Midbrain (tissue), 1 donor: ENCODE measurements at regions not wholly inside any gene's neighbourhood (a gene's known extent, or its start where the extent isn't known, plus 50 kb on each side); places are given as distances from the start of the nearest gene placed in this dataset.

Experiments
- DNase-seq: peaks from one replicate; lab custom pipeline; 2025; lab: John Stamatoyannopoulos, UW

- DNase-seq, result no peak
Observed at GRCh38 chr2:6068429-6068828, 376.2 kb downstream of the SOX11 start.

- DNase-seq, result no peak
Observed at GRCh38 chr2:6069381-6069780, 377.2 kb downstream of the SOX11 start.

- no peak for DNase-seq
Observed at GRCh38 chr2:6071519-6071918, 379.3 kb downstream of the SOX11 start.

- no peak for DNase-seq
Observed at GRCh38 chr2:6072276-6072675, 380.1 kb downstream of the SOX11 start.

GRCh38 chr2:6072768-6073167, 380.6 kb downstream of the SOX11 start:
- DNase-seq, result no peak

GRCh38 chr2:6073191-6074088, 381.3 kb downstream of the SOX11 start:
- peak; percentile 57 for DNase-seq

GRCh38 chr2:6074089-6074643, 382.0 kb downstream of the SOX11 start:
- DNase-seq, result no peak

- no peak for DNase-seq
Observed at GRCh38 chr2:6077585-6077984, 385.4 kb downstream of the SOX11 start.

GRCh38 chr2:6078414-6078813, 386.2 kb downstream of the SOX11 start:
- no peak for DNase-seq

GRCh38 chr2:6079405-6079804, 387.2 kb downstream of the SOX11 start:
- DNase-seq, result no peak

GRCh38 chr2:6080932-6081753, 389.0 kb downstream of the SOX11 start:
- peak; percentile 72 for DNase-seq

GRCh38 chr2:6081955-6082624, 389.9 kb downstream of the SOX11 start:
- DNase-seq, result no peak

- DNase-seq, result no peak
Observed at GRCh38 chr2:6082625-6083018, 390.4 kb downstream of the SOX11 start.

GRCh38 chr2:6083136-6083535, 391.0 kb downstream of the SOX11 start:
- DNase-seq, result no peak

- DNase-seq, result no peak
Observed at GRCh38 chr2:6089474-6089873, 397.3 kb downstream of the SOX11 start.

GRCh38 chr2:6103372-6103771, 411.2 kb downstream of the SOX11 start:
- DNase-seq, result no peak

GRCh38 chr2:6103949-6104348, 411.8 kb downstream of the SOX11 start:
- no peak for DNase-seq

GRCh38 chr2:6107290-6107689, 415.1 kb downstream of the SOX11 start:
- DNase-seq, result no peak

- no peak for DNase-seq
Observed at GRCh38 chr2:6109831-6110230, 417.6 kb downstream of the SOX11 start.

GRCh38 chr2:6111781-6112261, 419.6 kb downstream of the SOX11 start:
- no peak for DNase-seq

GRCh38 chr2:6113786-6114185, 421.6 kb downstream of the SOX11 start:
- peak; percentile 64 for DNase-seq

- no peak for DNase-seq
Observed at GRCh38 chr2:6127718-6128117, 435.5 kb downstream of the SOX11 start.
